ENCODE measurements at regions not wholly inside any gene's neighbourhood (a gene's known extent, or its start where the extent isn't known, plus 50 kb on each side); places are given as distances from the start of the nearest gene placed in this dataset.
A peak's percentile ranks its signal among the peaks of the same experiment; 100 is the strongest.
"Not testable (repeated sequence)": the region's sequence is repeated elsewhere in the genome, so short reads cannot be mapped to it uniquely, and the experiment has no call there.

- DNase-seq, result no peak
These were observed 373.5 kb upstream of the TRPC7 start for GRCh38 chr5:136738829-136739228.

GRCh38 chr5:136736021-136736420 is 370.7 kb upstream of the TRPC7 start:
- no peak for DNase-seq

GRCh38 chr5:136735611-136736010 is 370.3 kb upstream of the TRPC7 start:
- DNase-seq, result not testable (repeated sequence)

- DNase-seq, result no peak
These were observed 369.3 kb upstream of the TRPC7 start for GRCh38 chr5:136734628-136735027.

- DNase-seq, result no peak
These were observed 367.4 kb upstream of the TRPC7 start for GRCh38 chr5:136732751-136733150.

GRCh38 chr5:136731241-136731900 is 366.0 kb upstream of the TRPC7 start:
- DNase-seq, result no peak

GRCh38 chr5:136730426-136730825 is 365.1 kb upstream of the TRPC7 start:
- no peak for DNase-seq

- DNase-seq, result no peak
These were observed 364.6 kb upstream of the TRPC7 start for GRCh38 chr5:136729901-136730355.

- no peak for DNase-seq
These were observed 361.2 kb upstream of the TRPC7 start for GRCh38 chr5:136726506-136726905.

- no peak for DNase-seq
These were observed 358.8 kb upstream of the TRPC7 start for GRCh38 chr5:136724161-136724560.

GRCh38 chr5:136722581-136722980 is 357.2 kb upstream of the TRPC7 start:
- no peak for DNase-seq

GRCh38 chr5:136722086-136722485 is 356.7 kb upstream of the TRPC7 start:
- no peak for DNase-seq

- DNase-seq, result no peak
These were observed 355.3 kb upstream of the TRPC7 start for GRCh38 chr5:136720674-136721073.

- DNase-seq, result no peak
These were observed 352.6 kb upstream of the TRPC7 start for GRCh38 chr5:136717917-136718316.

GRCh38 chr5:136714286-136714685 is 348.9 kb upstream of the TRPC7 start:
- DNase-seq, result no peak

GRCh38 chr5:136712628-136713027 is 347.3 kb upstream of the TRPC7 start:
- no peak for DNase-seq

GRCh38 chr5:136710834-136711233 is 345.5 kb upstream of the TRPC7 start:
- no peak for DNase-seq

GRCh38 chr5:136703706-136704105 is 338.4 kb upstream of the TRPC7 start:
- no peak for DNase-seq

GRCh38 chr5:136703036-136703435 is 337.7 kb upstream of the TRPC7 start:
- DNase-seq, result no peak

GRCh38 chr5:136701191-136701590 is 335.8 kb upstream of the TRPC7 start:
- DNase-seq, result no peak

- DNase-seq, result no peak
These were observed 334.3 kb upstream of the TRPC7 start for GRCh38 chr5:136699651-136700050.

- DNase-seq, result no peak
These were observed 333.6 kb upstream of the TRPC7 start for GRCh38 chr5:136698970-136699369.

- no peak for DNase-seq
These were observed 328.9 kb upstream of the TRPC7 start for GRCh38 chr5:136694258-136694657.

GRCh38 chr5:136689552-136689951 is 324.2 kb upstream of the TRPC7 start:
- no peak for DNase-seq

GRCh38 chr5:136686192-136686872 is 321.0 kb upstream of the TRPC7 start:
- peak; percentile 4 for DNase-seq
